ENCODE measurements at regions not wholly inside any gene's neighbourhood (a gene's known extent, or its start where the extent isn't known, plus 50 kb on each side); places are given as distances from the start of the nearest gene placed in this dataset.

GRCh38 chr4:114728426-114728825, 129.8 kb downstream of the UGT8 start:
- DNase-seq (ENCODE audit: low spot score): peak; percentile 80
- H3K27me3 ChIP-seq (replicated peaks; ENCODE audit: insufficient read depth, low read depth, low read length, poor library complexity): no peaks in the 10 kb centered on the region
- ChIA-PET CTCF (no interaction called here), POLR2A (ENCODE audit: low non-redundant PET) (interaction anchor here (0.6 to 0.8 kb wide), 2 partner anchors 11 to 791 kb away, joined by 3 to 4 read pairs; no protein-coding TSS in a partner anchor)
- H3K9me3 ChIP-seq (ENCODE audit: low read depth, low read length, poor library complexity, severe bottlenecking): no peaks in the 10 kb centered on the region
- BruUV-seq (replicated peaks): no TSS peak
- intact Hi-C loops (cut with micrococcal nuclease; ENCODE audit: unreplicated experiment): no loop called here
- TF ChIP-seq EZH2 (IDR thresholded peaks at IDR 0.05; ENCODE audit: borderline replicate concordance, low read depth, low read length, poor library complexity, severe bottlenecking): no peak
- no peaks in the 10 kb centered on the region for H3K36me3 ChIP-seq (ENCODE audit: insufficient read depth, low read length, poor library complexity, severe bottlenecking)
- H3K27ac ChIP-seq (ENCODE audit: low read depth, low read length, poor library complexity, severe bottlenecking): no peak overlapping the region
- peaks cover 20% of the 10 kb centered on the region for H3K4me1 ChIP-seq (ENCODE audit: insufficient read depth, low read length, poor library complexity, severe bottlenecking)
- no peak overlapping the region for H3K4me3 ChIP-seq (ENCODE audit: low read depth, low read length, poor library complexity, severe bottlenecking)

- DNase-seq (ENCODE audit: low spot score): peak; percentile 6
- H3K4me3 ChIP-seq (ENCODE audit: low read depth, low read length, poor library complexity, severe bottlenecking): no peak overlapping the region
- H3K9me3 ChIP-seq (ENCODE audit: low read depth, low read length, poor library complexity, severe bottlenecking): no peaks in the 10 kb centered on the region
- BruUV-seq (replicated peaks): no TSS peak
- ChIA-PET POLR2A (ENCODE audit: low non-redundant PET) (interaction anchor here (0.6 kb wide), 1 partner anchor 792 kb away, joined by 3 read pairs; no protein-coding TSS in a partner anchor), CTCF (no interaction called here)
- intact Hi-C loops (cut with micrococcal nuclease; ENCODE audit: unreplicated experiment): no loop called here
- TF ChIP-seq EZH2 (IDR thresholded peaks at IDR 0.05; ENCODE audit: borderline replicate concordance, low read depth, low read length, poor library complexity, severe bottlenecking) (no peak), CTCF (conservative IDR thresholded peaks at IDR 0.05; ENCODE audit: low read depth, low read length) (no peak)
- H3K36me3 ChIP-seq (ENCODE audit: insufficient read depth, low read length, poor library complexity, severe bottlenecking): no peaks in the 10 kb centered on the region
- peaks cover 20% of the 10 kb centered on the region for H3K4me1 ChIP-seq (ENCODE audit: insufficient read depth, low read length, poor library complexity, severe bottlenecking)
- no peak overlapping the region for H3K27ac ChIP-seq (ENCODE audit: low read depth, low read length, poor library complexity, severe bottlenecking)
- no peaks in the 10 kb centered on the region for H3K27me3 ChIP-seq (replicated peaks; ENCODE audit: insufficient read depth, low read depth, low read length, poor library complexity)
These were observed 130.6 kb downstream of the UGT8 start for GRCh38 chr4:114729068-114729738.

GRCh38 chr4:114734594-114734993, 136.0 kb downstream of the UGT8 start:
- no peak for DNase-seq (ENCODE audit: low spot score)
- Histone ChIP-seq H3K36me3 (ENCODE audit: insufficient read depth, low read length, poor library complexity, severe bottlenecking) (no peaks in the 10 kb centered on the region), H3K4me3 (ENCODE audit: low read depth, low read length, poor library complexity, severe bottlenecking) (no peak overlapping the region), H3K9me3 (ENCODE audit: low read depth, low read length, poor library complexity, severe bottlenecking) (no peaks in the 10 kb centered on the region), H3K4me1 (ENCODE audit: insufficient read depth, low read length, poor library complexity, severe bottlenecking) (peaks cover 7% of the 10 kb centered on the region), H3K27me3 (replicated peaks; ENCODE audit: insufficient read depth, low read depth, low read length, poor library complexity) (no peaks in the 10 kb centered on the region), H3K27ac (ENCODE audit: low read depth, low read length, poor library complexity, severe bottlenecking) (no peak overlapping the region)
- ChIA-PET CTCF (no interaction called here), POLR2A (ENCODE audit: low non-redundant PET) (no interaction called here)
- intact Hi-C loops (cut with micrococcal nuclease; ENCODE audit: unreplicated experiment): no loop called here
- TF ChIP-seq EZH2 (IDR thresholded peaks at IDR 0.05; ENCODE audit: borderline replicate concordance, low read depth, low read length, poor library complexity, severe bottlenecking) (no peak), CTCF (conservative IDR thresholded peaks at IDR 0.05; ENCODE audit: low read depth, low read length) (no peak)
- no TSS peak for BruUV-seq (replicated peaks)

Measured in A673 (cell line).